H1 (cell line): ENCODE measurements at regions not wholly inside any gene's neighbourhood (a gene's known extent, or its start where the extent isn't known, plus 50 kb on each side); places are given as distances from the start of the nearest gene placed in this dataset.

Experiments used
- JUND ChIP-seq: IDR thresholded peaks from 2 replicates; pipeline ENCODE4 v1.6.1; 2011; ENCODE audit warnings: mild to moderate bottlenecking, improper control_type of control experiment, low read length

GRCh38 chr2:128782411-128783192 lies 463.9 kb upstream of the HS6ST1 start (continued):
- no peak for TF ChIP-seq JUND
